ENCODE measurements at regions not wholly inside any gene's neighbourhood (a gene's known extent, or its start where the extent isn't known, plus 50 kb on each side); places are given as distances from the start of the nearest gene placed in this dataset.

DNA sequence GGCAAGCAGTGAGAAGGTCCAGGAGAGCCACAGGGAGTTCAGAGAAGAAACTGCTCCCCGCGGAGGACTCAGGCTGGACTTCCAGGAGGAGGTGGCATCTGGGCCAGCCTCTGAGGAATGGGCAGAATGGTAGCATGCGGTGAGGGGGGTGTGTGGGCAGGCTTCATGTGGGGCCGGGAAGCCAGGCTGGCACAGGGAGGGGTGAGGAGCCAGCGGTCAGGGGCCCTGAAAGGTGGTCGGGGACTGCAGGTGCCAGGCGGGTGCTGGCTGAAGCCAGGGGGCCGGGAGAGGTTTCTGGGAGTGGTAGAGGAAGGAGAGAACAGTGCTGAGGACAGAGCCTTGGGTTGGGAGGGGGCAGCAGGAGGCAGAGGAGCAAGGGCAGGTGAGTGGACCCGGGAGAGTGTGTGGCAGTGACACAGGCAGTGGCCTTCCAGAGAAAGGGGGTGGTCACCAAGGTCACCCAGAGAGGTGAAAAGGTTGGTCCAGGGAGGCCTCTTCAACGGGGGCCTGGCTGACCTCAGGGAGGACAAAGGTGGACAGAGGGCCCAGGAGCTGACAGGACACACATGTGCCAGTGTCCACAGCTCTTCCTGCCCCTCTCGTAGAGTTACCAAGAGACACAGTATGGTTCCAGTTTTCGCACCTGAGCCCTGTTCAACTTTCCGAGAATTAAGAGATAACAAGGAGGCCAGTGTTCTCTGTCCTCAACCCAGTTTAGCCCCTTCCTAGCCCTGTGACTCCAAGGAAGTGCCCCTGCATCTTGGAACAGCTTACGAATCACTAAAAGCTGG, 101.2 kb upstream of the ASB18 start:
- H3K4me1 ChIP-seq: no peaks in the 10 kb centered on the region
- H3K9me3 ChIP-seq (ENCODE audit: control insufficient read depth, low read length): no peaks in the 10 kb centered on the region
- no peak overlapping the region for H3K9ac ChIP-seq
- no peak overlapping the region for H3K4me2 ChIP-seq (ENCODE audit: low read length)
- no peaks in the 10 kb centered on the region for H3K36me3 ChIP-seq (ENCODE audit: control insufficient read depth, insufficient read depth, low read length)
- no peaks in the 10 kb centered on the region for H3K27me3 ChIP-seq (ENCODE audit: control insufficient read depth, insufficient read depth, low read length)
- H3K4me3 ChIP-seq (ENCODE audit: low read depth, low read length): no peak overlapping the region
- no peak overlapping the region for H2AFZ ChIP-seq
- no peaks in the 10 kb centered on the region for H3K79me2 ChIP-seq
- TF ChIP-seq, protein P1, sequence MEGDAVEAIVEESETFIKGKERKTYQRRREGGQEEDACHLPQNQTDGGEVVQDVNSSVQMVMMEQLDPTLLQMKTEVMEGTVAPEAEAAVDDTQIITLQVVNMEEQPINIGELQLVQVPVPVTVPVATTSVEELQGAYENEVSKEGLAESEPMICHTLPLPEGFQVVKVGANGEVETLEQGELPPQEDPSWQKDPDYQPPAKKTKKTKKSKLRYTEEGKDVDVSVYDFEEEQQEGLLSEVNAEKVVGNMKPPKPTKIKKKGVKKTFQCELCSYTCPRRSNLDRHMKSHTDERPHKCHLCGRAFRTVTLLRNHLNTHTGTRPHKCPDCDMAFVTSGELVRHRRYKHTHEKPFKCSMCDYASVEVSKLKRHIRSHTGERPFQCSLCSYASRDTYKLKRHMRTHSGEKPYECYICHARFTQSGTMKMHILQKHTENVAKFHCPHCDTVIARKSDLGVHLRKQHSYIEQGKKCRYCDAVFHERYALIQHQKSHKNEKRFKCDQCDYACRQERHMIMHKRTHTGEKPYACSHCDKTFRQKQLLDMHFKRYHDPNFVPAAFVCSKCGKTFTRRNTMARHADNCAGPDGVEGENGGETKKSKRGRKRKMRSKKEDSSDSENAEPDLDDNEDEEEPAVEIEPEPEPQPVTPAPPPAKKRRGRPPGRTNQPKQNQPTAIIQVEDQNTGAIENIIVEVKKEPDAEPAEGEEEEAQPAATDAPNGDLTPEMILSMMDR (IDR thresholded peaks at IDR 0.05): no peak
- H3K27ac ChIP-seq: no peak overlapping the region

DNA sequence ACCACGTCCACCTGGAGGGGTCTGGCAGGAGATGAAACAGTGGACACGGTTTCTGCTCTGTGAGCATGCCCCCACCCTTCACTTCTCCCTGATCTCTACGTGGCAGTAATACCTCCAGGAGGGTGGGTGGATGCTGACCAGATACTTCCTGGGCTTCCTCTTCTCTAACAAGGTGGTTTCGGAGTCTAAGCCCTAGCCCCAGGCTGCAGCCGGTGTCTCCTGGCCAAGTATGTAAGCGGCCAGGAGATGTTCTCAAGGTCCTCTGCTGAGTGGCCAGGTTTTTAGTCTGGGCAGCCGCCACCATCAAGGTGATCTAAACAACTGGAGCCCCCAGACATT, 101.8 kb upstream of the ASB18 start:
- Histone ChIP-seq H3K9ac (no peak overlapping the region), H3K4me2 (ENCODE audit: low read length) (no peak overlapping the region), H3K79me2 (no peaks in the 10 kb centered on the region), H3K36me3 (ENCODE audit: control insufficient read depth, insufficient read depth, low read length) (no peaks in the 10 kb centered on the region), H3K27ac (no peak overlapping the region), H3K27me3 (ENCODE audit: control insufficient read depth, insufficient read depth, low read length) (no peaks in the 10 kb centered on the region), H2AFZ (no peak overlapping the region), H3K9me3 (ENCODE audit: control insufficient read depth, low read length) (no peaks in the 10 kb centered on the region), H3K4me1 (no peaks in the 10 kb centered on the region), H3K4me3 (ENCODE audit: low read depth, low read length) (no peak overlapping the region)
- TF ChIP-seq, protein P1 (IDR thresholded peaks at IDR 0.05): no peak

DNA sequence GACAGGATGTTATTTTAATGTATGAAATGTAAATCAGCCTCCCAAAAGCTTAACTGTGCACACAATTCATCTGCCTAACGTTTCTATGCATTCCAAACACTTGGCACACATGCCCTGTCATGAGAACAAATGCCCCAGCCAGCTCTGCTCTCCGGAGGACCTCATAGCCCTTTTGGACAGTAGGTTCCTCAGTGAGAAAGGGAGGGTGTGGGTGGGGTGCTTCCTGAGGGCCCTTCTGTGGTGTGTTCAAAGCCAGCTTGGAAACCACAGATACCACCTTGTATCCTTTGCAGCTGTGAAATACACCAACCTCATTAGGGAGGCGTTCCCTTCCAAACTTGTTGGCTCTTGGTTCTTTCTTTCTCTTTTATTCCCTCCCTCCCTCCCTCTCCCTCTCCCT, 102.2 kb upstream of the ASB18 start:
- H3K27me3 ChIP-seq (ENCODE audit: control insufficient read depth, insufficient read depth, low read length): no peaks in the 10 kb centered on the region
- TF ChIP-seq, protein P1 (IDR thresholded peaks at IDR 0.05): no peak

DNA sequence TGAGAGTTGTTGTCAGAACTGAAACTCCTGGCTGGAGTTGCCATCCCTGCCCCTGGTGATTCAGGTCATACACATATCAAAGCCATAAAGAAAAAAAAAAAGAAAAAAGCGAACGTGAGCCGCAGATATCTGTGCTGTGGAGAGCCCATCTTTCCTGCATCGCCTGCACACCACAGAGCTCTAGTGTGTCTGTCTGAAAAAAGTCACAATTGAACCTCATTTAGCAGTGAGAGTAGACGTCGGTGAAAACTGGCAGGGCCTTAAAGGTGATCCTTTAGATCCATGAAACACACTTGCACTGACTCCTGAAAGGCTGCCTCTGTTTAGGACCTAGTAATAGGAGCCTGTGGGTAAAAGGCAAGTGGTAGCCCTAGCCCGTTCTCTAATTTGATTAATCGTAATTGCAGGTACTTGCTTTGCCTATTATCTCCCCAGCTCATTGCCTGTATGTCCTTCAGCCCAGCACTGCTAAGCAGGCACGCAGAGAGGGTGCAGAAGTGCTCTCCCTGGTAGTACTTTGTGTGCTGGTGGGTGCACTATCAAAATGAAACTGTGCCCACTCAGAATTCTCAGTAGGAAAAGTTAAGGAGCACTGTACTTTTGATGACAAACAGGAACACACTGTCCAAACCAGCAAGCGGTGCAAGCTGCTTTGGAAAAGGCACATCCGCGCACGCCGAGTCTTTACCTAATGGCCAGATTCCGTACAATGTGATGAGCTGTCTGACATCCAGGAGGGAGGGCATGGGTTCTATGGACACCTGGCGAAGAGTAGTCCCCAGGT, 103.5 kb upstream of the ASB18 start:
- H3K79me2 ChIP-seq: no peaks in the 10 kb centered on the region
- no peaks in the 10 kb centered on the region for H3K36me3 ChIP-seq (ENCODE audit: control insufficient read depth, insufficient read depth, low read length)
- H3K9me3 ChIP-seq (ENCODE audit: control insufficient read depth, low read length): no peaks in the 10 kb centered on the region
- no peaks in the 10 kb centered on the region for H3K27me3 ChIP-seq (ENCODE audit: control insufficient read depth, insufficient read depth, low read length)
- H2AFZ ChIP-seq: no peak overlapping the region
- H3K4me2 ChIP-seq (ENCODE audit: low read length): no peak overlapping the region
- no peak overlapping the region for H3K9ac ChIP-seq
- no peak overlapping the region for H3K4me3 ChIP-seq (ENCODE audit: low read depth, low read length)
- H3K27ac ChIP-seq: no peak overlapping the region
- TF ChIP-seq, protein P1 (IDR thresholded peaks at IDR 0.05): no peak
- no peaks in the 10 kb centered on the region for H3K4me1 ChIP-seq

More for the DNA sequence above, 102.2 kb upstream of the ASB18 start:
- Histone ChIP-seq H3K4me1 (no peaks in the 10 kb centered on the region), H2AFZ (no peak overlapping the region), H3K4me3 (ENCODE audit: low read depth, low read length) (no peak overlapping the region), H3K9ac (no peak overlapping the region), H3K36me3 (ENCODE audit: control insufficient read depth, insufficient read depth, low read length) (no peaks in the 10 kb centered on the region), H3K9me3 (ENCODE audit: control insufficient read depth, low read length) (no peaks in the 10 kb centered on the region), H3K4me2 (ENCODE audit: low read length) (no peak overlapping the region), H3K27ac (no peak overlapping the region), H3K79me2 (no peaks in the 10 kb centered on the region)

Data from parathyroid adenoma (tissue), 2 donors.